NCI-H774 (cell line): ENCODE measurements at regions not wholly inside any gene's neighbourhood (a gene's known extent, or its start where the extent isn't known, plus 50 kb on each side); places are given as distances from the start of the nearest gene placed in this dataset.

ENCODE experiments used
- DNase-seq: peaks from one replicate; lab custom pipeline; 2025; lab: John Stamatoyannopoulos, UW

DNA sequence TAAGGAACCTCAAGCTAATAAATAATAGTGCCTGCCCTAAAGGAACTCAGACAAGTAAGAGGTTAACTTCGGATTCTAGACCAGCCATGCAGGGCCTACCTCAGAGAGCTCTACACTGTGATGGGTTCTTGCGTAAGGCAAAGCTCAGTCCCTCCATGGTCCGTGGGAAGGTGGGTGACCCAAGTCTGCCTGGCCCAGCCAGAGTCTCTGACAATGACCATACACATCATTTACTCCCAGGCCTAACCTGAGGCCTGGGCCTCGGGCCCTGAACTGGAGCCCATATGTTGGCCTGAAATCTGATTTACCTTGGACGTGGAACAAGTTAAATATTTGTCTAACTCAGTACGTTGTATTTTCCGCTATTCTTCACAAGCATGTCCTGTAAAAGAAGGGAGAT, 55.1 kb downstream of the TMEM174 start:
- DNase-seq: no peak
